GM13977 (cell line): ENCODE measurements at regions not wholly inside any gene's neighbourhood (a gene's known extent, or its start where the extent isn't known, plus 50 kb on each side); places are given as distances from the start of the nearest gene placed in this dataset.

Source experiments
- DNase-seq: peaks from one replicate; pipeline ENCODE4 v3.0.0; 2012; ENCODE audit warnings: low spot score
- CTCF ChIP-seq: IDR thresholded peaks from 2 replicates; pipeline ENCODE4 v1.5.1; 2012; ENCODE audit warnings: mild to moderate bottlenecking, control low read depth; ENCODE audit not compliant: insufficient read depth; ENCODE audit errors: extremely low read depth, missing control alignments
- in situ Hi-C: fragments of 300-500 bp; cut with MboI; formaldehyde crosslinking; loops from one replicate; pipeline ENCODE4 v1.12.0; 2022; ENCODE audit warnings: low sequenced_read_pairs, low pct_unique_long_range_greater_than_20kb, mixed read lengths, inconsistent platforms; ENCODE audit not compliant: unreplicated experiment

- in situ Hi-C loops: no loop called here
- no peak for TF ChIP-seq CTCF
- DNase-seq: no peak
Measured at GRCh38 chr3:86239946-86240345, 751.0 kb downstream of the VGLL3 start.

GRCh38 chr3:86234506-86235254 lies 756.3 kb downstream of the VGLL3 start:
- in situ Hi-C loops: no loop called here
- TF ChIP-seq CTCF: no peak
- no peak for DNase-seq

DNA sequence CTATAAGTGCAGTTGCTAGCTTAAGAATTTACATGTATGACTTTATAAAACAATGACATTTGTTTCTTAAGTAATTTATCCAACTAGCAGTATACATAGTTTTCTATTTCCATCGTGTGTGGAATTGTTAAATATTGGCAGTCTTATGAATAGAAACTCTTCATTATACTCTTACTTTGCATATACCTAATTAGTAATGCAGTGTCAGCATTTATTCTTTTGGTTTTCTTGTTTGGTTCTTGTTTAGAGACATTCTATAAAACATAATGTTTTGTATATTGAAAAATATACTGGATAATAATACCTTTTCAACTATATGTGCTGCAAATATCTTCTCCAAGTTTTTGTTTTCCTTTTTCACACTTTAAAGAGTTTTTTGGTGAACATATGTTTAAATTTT lies 760.2 kb downstream of the VGLL3 start:
- DNase-seq: no peak
- in situ Hi-C loops: no loop called here
- no peak for TF ChIP-seq CTCF

DNA sequence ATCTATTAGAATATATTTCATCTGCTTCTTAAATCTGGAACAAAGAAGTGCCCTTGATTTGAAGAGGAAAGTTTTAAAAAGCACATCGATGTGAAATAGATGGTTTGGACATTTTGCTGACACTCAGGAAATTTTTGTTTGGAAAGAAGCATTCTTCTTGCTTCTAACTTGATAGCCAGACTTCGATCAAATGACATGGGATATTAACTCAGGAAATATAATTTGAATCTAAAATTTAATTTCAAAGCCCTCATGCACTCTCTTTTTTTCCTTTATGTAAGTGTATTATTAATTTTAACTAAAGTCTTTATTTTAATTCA lies 761.2 kb downstream of the VGLL3 start:
- DNase-seq: no peak
- TF ChIP-seq CTCF: no peak
- in situ Hi-C loops: no loop called here

- in situ Hi-C loops: no loop called here
- no peak for DNase-seq
- TF ChIP-seq CTCF: no peak
Measured at GRCh38 chr3:86229086-86229774, 761.7 kb downstream of the VGLL3 start.

DNA sequence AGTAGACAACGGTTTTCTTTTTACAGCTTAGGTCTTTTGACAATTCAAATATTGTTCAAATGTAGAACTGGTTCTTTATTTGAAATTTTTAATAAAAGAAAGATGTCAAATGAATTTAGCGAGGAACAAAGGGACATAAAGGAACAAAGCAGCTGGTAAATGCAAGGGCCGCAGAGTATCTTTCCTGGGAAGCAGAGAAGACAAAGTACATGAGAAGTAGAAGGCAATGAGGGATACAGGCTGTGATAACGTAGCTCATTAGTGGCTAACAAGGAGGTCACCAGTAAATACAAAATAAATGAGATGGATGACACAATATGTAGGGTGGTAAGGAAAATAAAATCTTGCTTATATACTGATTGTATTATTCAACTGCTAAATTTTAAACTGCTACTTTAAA lies 762.8 kb downstream of the VGLL3 start:
- no peak for TF ChIP-seq CTCF
- in situ Hi-C loops: no loop called here
- DNase-seq: no peak
